ENCODE measurements at regions not wholly inside any gene's neighbourhood (a gene's known extent, or its start where the extent isn't known, plus 50 kb on each side); places are given as distances from the start of the nearest gene placed in this dataset.
A peak's percentile ranks its signal among the peaks of the same experiment; 100 is the strongest.

DNA sequence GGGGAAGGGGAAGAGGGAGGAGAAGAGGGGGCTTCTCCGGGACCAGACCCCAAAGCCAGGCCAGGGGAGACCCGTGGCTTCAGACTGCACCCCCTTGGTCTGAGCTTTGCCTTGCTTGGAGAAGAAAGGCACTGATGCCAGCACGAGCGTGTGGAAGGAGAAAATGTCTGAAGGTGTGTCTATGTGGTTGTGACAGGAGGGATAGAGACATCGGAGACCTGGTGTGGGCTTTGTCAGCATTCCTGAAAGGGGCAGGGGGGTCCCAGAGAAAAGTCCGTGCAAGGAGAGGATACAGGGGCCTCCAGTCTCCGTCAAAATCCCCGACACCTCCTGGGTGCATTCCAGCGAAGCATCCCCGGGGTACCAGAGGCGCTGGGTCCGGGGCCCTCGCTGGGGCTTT, 139.0 kb upstream of the LHX5 start:
- DNase-seq: no peak

DNA sequence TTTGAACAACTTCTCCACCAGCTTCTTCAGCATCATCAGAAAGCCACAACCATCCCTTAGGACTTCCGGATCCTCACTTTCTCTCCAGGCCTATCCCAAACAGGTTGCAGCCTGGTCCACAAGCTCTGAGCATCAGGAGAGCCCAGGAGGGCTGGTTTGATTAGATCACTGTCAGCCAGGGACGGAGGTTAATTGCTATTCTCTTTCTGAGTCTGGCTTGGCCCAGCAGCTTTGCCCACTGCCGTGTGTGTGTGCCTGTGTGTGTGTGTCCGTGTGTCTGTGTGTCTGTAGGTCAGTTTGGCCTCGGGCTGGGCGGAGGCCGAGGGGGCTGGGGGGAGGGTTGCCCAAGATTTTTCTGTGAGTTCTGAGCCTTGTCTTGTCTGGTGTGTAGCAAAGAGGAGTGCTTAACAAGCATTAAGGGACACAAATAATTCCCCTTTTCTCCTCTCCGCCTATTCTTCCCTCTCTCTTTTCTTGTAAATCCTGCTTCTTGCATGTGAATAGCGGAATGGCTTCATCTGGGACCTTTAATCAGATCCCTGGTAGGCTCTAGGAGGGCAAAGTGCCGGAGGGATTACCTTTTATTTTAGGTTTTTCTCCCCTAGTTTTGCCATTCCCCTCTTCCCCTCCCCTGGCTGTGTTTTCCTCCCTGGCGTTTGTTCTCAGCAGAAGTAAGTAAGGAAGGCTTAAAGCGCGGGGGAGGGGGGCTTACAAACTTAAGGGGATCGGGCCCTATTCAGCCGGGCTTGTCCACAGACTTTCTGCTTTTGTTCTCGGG, 138.2 kb upstream of the LHX5 start:
- no peak for DNase-seq

DNA sequence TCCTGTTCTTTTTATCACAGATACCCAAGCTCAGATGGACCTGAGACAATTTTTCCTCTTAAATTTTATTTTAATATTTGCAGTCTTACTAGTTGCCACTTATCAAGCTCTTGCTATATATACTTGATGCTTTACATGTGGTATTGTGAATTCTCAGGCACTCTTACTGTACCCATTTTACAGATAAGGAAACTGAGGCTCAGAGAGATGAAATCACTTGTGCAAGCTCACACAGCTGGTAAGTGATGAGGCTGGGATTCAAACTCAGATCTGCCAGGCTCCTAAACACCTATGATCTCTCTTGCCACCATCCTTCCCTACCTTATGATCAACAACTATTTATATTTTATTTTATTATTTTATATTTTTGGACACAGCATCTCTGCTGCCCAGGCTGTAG, 133.0 kb upstream of the LHX5 start:
- DNase-seq: no peak

- no peak for DNase-seq
Observed at GRCh38 chr12:113601656-113602263, 130.1 kb upstream of the LHX5 start.

GRCh38 chr12:113598815-113599406, 127.2 kb upstream of the LHX5 start:
- DNase-seq: no peak

DNA sequence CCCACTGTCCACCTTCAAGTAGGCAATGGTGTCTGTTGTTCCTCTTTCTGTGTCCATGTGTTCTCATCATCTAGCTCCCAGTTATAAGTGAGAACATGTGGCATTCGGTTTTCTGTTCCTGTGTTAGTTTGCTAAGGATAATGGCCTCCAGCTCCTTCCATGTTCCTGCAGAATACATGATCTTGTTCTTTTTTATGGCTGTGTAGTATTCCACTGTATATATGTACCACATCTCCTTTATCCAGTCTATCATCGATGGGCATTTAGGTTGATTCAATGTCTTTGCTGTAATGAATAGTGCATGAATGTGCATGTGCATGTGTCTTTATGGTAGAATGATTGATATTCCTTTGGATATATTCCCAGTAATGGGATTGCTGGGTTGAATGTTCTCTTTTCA, 123.3 kb upstream of the LHX5 start:
- no peak for DNase-seq

- peak; percentile 62 for DNase-seq
Observed at GRCh38 chr12:113591480-113591974, 119.9 kb upstream of the LHX5 start.

DNA sequence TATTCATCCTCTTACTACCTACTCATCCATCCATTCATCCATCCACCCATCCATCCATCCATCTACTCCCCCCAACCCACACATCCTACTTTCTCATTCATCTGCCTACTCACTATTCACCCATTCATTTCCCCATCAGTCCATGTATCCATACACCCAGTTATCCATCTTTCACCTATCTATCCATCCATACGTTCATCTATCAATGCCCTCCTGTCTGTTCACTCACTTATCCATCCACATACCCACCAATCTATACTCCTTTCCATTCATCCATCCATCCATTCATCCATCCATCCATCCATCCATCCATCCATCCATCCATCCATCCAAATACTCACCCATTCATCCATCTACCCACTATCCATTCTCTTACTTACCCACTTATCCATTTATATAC, 117.8 kb upstream of the LHX5 start:
- DNase-seq: no peak

- DNase-seq: no peak
Observed at GRCh38 chr12:113587720-113588119, 116.0 kb upstream of the LHX5 start.

DNA sequence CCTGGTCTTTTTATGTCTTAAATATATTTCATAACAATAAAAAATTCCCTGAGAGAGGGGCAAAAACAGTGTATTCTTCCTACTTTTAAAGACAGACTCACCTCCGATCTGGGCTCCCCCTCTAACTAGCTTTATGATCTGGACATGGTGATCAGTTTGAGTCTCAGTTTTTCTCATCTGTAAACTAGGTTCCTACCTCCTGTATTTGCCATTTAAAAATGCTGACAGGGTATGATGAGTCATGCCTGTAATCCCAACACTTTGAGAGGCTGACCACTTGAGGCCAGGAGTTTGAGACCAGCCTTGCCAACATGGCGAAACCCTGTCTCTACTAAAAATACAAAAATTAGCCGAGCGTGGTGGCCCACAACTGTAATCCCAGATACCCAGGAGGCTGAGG, 114.8 kb upstream of the LHX5 start:
- DNase-seq: no peak

DNA sequence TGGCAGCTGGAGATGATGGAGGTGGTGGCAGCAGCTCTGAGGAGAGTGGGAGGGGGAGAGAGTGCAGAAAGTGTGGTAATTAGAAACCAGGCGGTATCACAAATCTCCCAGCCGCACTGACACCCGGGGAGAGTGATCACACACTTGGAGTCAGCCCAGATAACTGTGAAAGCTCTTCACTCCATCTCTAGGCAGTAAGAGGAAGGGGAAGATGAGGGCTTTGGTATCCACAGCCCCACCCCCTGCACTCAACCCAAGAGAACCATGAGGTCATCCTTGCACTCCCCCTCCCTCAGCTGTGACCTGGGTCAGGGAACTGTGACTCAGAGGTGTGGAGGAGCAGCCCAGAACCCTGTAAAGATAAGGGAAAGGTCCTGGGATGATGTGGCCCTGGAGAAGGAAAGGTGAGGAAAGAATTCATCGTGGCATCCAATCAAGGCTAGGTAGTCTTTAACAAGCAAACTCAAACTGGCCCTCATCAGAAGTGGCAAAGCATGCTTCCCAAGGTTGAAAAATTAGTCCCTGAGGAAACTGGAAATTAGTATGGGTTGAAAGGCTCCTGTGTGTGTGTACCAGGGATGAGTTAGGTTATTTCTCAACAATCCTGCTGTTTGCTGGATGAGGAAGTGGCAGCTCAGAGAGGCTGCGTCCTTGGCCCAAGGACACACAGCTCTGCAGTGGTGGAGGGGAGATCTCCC, 111.0 kb upstream of the LHX5 start:
- DNase-seq: peak; percentile 9

- DNase-seq: no peak
Observed at GRCh38 chr12:113581342-113581741, 109.7 kb upstream of the LHX5 start.

DNA sequence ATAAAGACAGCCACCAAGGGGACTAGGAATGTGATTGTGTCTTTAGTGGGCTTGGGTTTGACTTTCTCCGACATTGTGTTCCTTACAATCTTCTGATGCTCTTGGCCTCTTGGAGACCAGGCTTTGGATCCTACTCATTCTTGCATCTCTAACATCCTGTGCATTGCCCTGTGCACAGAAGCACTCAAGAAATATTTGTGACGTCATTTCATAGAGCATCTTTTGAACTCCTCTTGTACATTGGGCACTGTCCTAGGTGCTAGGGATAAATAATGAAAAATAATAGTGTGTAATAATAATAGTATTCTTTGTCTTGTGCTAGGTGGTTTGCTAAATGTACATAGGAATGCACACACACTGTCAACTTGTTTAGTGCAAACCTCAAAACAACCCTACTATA, 108.8 kb upstream of the LHX5 start:
- DNase-seq: no peak

- no peak for DNase-seq
Observed at GRCh38 chr12:113577464-113578129, 105.9 kb upstream of the LHX5 start.

DNA sequence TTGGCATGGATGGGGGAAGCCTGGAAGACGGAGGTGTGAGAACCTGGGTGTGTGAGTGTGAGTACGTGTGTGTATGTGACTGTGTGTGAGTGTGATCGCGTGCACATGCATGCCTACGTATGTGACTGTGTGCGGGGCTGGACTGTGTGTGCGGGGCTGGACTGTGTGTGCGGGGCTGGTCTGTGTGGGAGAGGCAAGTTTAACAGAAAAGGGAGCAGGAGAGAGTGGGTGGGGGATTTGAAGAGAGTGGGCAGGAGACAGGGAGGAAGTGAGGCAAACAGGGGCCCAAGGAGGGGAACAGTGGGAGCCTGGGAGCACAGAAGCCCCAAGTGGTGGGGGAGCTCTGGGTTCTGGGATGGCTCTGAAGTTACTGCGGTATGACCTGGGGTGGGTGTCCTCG, 103.7 kb upstream of the LHX5 start:
- no peak for DNase-seq

- no peak for DNase-seq
Observed at GRCh38 chr12:113573148-113573547, 101.5 kb upstream of the LHX5 start.

DNA sequence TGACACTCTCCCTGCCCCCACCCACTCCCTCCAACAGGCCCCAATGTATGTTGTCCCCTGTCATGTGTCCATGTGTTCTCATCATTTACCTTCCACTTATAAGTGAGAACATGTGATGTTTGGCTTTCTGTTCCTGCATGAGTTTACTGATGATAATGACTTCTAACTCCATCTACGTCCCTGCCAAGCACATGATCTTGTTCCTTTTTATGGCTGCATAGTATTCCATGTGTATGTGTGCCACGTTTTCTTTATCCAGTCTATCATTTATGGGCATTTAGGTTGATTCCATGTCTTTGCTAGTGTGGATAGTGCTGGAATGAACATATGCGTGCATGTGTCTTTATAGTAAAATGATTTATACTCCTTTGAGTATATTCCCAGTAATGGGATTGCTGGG, 100.0 kb upstream of the LHX5 start:
- no peak for DNase-seq

DNA sequence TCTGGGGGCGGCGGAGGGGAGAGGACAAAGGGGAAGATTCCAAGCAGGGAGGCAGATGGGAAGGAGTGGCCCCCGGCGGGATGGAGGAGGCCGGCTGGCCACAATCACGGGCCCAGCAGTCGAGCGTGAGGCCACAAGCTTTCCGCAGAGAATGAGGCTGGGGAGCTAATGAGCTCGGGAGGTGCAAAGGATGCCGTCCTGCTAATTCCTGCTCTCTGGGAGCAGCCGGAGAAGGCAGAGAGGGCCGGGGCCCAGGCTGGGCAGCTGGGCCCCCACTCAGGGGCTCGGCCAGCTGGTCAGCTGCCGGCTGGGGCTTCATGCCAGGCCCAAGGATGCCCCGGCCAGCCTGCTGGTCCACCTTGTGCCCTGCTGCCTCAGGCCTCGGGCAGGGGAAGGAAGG, 98.1 kb upstream of the LHX5 start:
- no peak for DNase-seq

DNA sequence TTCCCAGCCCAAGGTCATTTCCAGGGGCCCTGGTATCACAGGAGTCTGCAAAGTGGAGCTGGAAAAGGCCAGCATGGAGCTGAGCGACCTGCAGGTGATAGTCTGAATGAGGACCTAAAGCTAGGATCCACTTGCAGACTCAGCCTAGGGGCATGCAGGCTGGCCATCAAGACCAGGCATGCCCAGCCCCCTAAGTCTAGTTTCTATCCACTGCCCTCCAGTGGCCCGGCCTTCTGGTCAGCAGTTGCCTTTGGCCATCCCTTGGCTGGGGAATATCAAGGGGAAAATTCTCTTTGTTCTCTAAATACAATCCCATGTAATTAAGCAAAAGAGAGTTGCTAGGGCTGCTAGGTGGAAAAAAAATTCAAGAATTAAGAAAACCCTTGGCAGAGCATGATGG, 96.3 kb upstream of the LHX5 start:
- no peak for DNase-seq

GRCh38 chr12:113565368-113565767, 93.7 kb upstream of the LHX5 start:
- no peak for DNase-seq

GRCh38 chr12:113561068-113561780, 89.6 kb upstream of the LHX5 start:
- DNase-seq: no peak

- no peak for DNase-seq
Observed at GRCh38 chr12:113559466-113559865, 87.8 kb upstream of the LHX5 start.
